Thyroid gland (tissue), 4 donors: ENCODE measurements at regions not wholly inside any gene's neighbourhood (a gene's known extent, or its start where the extent isn't known, plus 50 kb on each side); places are given as distances from the start of the nearest gene placed in this dataset.

Experiments used
- POLR2A ChIP-seq, 2 donors: fragments of 450-650 bp; IDR thresholded peaks; one replicate each; pipeline ENCODE4 v1.6.1; 2017; ENCODE audit warnings: antibody characterized with exemption in 2 of 2, mild to moderate bottlenecking in 2 of 2, moderate library complexity in 1 of 2
- TF ChIP-seq, protein P1 (sequence below), 6 experiments: fragments of 200-600 bp in 3 of 6; fragments of 450-650 bp in 3 of 6; sonication (generic) in 3 of 6; IDR thresholded peaks; one replicate each; pipeline ENCODE4 v1.5.1; 2016 to 2019; ENCODE audit warnings: antibody characterized with exemption in 6 of 6, mild to moderate bottlenecking in 2 of 6, inconsistent platforms in 1 of 6, moderate library complexity in 1 of 6

DNA sequence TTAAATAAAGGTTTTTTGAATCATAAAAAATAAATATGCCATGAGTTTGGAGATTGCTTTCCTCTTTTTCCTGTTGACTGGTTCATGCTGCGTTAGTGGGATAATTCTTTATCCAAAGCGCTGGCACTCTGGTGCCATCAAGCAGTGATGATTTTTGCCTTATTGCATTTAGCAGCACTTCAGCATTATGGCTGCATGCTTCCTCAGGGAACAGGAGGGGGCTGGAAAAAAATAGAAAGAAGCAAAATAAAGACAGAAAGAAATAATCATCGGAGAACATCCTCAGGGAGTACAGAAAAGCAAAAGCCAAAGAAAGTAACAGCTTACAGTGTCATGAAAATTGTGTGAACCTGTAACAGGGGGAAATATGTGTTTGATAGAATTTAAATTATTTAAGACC is 1408.2 kb upstream of the PIK3C3 start:
- TF ChIP-seq, protein P1, sequence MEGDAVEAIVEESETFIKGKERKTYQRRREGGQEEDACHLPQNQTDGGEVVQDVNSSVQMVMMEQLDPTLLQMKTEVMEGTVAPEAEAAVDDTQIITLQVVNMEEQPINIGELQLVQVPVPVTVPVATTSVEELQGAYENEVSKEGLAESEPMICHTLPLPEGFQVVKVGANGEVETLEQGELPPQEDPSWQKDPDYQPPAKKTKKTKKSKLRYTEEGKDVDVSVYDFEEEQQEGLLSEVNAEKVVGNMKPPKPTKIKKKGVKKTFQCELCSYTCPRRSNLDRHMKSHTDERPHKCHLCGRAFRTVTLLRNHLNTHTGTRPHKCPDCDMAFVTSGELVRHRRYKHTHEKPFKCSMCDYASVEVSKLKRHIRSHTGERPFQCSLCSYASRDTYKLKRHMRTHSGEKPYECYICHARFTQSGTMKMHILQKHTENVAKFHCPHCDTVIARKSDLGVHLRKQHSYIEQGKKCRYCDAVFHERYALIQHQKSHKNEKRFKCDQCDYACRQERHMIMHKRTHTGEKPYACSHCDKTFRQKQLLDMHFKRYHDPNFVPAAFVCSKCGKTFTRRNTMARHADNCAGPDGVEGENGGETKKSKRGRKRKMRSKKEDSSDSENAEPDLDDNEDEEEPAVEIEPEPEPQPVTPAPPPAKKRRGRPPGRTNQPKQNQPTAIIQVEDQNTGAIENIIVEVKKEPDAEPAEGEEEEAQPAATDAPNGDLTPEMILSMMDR (IDR thresholded peaks at IDR 0.05): no peak
- TF ChIP-seq POLR2A (IDR thresholded peaks at IDR 0.05): no peak
